ENCODE measurements at regions not wholly inside any gene's neighbourhood (a gene's known extent, or its start where the extent isn't known, plus 50 kb on each side); places are given as distances from the start of the nearest gene placed in this dataset.
A peak's percentile ranks its signal among the peaks of the same experiment; 100 is the strongest.

DNA sequence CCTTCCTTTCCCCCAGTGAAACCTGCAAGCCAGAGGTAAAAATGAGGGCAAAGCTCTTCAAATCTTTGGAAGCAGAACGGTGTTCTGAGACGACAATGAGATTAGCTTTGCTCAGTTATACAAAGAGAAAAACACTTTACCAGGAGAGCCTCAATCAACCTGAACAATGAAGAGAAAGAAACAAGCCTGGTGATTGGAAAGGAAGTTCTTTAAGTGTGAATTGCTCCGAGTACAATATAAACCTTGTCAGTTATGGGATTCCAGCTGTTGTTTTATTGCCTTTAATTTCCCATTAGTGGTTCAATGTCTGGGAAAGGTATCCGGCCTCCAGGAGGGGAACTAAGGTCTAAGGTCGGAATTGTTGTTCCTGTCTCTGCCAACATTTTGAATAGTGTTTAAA lies 901.6 kb downstream of the EPHA4 start:
- no peak for DNase-seq (ENCODE audit: low read depth, low spot score)
- TF ChIP-seq, protein P1, sequence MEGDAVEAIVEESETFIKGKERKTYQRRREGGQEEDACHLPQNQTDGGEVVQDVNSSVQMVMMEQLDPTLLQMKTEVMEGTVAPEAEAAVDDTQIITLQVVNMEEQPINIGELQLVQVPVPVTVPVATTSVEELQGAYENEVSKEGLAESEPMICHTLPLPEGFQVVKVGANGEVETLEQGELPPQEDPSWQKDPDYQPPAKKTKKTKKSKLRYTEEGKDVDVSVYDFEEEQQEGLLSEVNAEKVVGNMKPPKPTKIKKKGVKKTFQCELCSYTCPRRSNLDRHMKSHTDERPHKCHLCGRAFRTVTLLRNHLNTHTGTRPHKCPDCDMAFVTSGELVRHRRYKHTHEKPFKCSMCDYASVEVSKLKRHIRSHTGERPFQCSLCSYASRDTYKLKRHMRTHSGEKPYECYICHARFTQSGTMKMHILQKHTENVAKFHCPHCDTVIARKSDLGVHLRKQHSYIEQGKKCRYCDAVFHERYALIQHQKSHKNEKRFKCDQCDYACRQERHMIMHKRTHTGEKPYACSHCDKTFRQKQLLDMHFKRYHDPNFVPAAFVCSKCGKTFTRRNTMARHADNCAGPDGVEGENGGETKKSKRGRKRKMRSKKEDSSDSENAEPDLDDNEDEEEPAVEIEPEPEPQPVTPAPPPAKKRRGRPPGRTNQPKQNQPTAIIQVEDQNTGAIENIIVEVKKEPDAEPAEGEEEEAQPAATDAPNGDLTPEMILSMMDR (conservative IDR thresholded peaks at IDR 0.05): no peak
- peaks cover 2% of the 10 kb centered on the region for H3K27me3 Mint-ChIP-seq (ENCODE audit: low read depth)
- H3K36me3 Mint-ChIP-seq (ENCODE audit: low read depth): peaks cover 5% of the 10 kb centered on the region
- H3K27ac Mint-ChIP-seq (ENCODE audit: unreplicated experiment): no peak overlapping the region
- no peak overlapping the region for H3K4me3 Mint-ChIP-seq
- H3K4me1 Mint-ChIP-seq: peaks cover 8% of the 10 kb centered on the region
- H3K9me3 Mint-ChIP-seq: peaks cover 5% of the 10 kb centered on the region

DNA sequence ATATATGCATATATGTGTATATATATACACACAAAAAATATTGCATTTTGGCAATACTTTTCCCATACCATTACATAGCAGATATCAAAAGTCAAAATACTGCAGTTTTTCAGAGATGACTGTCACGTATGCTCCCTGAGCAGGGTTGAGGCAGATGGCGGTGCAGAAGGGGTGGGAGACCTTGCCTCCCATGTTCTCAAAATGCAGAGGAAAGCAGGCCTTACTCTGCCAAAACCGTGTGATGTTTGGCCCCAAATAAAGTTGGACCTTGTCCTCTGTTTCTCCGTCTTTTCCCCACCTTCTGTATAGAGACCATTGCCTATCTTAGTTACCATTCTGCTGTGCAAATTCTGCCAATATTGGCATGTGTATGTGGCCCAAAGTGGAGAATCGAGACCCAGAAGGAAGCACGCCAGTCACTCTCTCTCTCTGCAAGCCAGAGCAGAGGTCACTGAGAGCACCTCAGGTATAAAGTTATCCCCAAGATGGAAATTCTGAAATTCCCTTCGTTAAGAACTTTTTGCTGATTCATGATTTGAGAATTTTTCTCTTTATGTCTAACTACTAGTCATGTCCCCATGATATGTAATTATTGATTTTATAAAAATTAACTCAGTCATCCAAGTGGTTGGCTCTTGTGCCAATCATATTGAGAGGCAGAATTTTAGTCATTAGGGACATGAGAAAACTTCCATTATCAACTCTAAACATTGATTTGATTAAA lies 898.8 kb downstream of the EPHA4 start:
- Mint-ChIP-seq H3K36me3 (ENCODE audit: low read depth) (peaks cover 5% of the 10 kb centered on the region), H3K27me3 (ENCODE audit: low read depth) (peaks cover 2% of the 10 kb centered on the region), H3K27ac (ENCODE audit: unreplicated experiment) (no peak overlapping the region), H3K9me3 (peaks cover 5% of the 10 kb centered on the region), H3K4me1 (peaks cover 8% of the 10 kb centered on the region), H3K4me3 (no peak overlapping the region)
- TF ChIP-seq, protein P1 (conservative IDR thresholded peaks at IDR 0.05): no peak
- no peak for DNase-seq (ENCODE audit: low read depth, low spot score)

DNA sequence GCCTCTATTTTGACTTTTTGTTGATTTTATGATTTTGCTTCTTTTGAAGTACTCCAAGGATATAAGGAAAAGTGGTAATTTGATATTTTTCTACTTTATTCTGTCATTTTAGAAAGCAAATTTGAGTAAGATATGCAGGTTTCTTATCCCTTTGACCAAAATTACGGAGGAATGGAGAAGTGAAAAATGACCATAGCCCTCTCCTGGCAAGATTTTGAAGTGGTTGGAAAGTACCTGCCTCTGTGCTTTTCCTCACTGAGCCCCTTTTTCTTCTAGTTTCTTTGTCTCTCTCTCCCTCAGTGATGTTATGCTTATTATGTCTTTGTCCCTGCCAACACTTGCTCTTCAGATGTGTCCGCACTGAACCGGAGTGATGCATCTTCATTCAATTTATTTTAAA lies 898.1 kb downstream of the EPHA4 start:
- H3K4me3 Mint-ChIP-seq: no peak overlapping the region
- H3K9me3 Mint-ChIP-seq: peaks cover 5% of the 10 kb centered on the region
- no peak overlapping the region for H3K27ac Mint-ChIP-seq (ENCODE audit: unreplicated experiment)
- no peak for DNase-seq (ENCODE audit: low read depth, low spot score)
- H3K27me3 Mint-ChIP-seq (ENCODE audit: low read depth): peaks cover 2% of the 10 kb centered on the region
- peaks cover 8% of the 10 kb centered on the region for H3K4me1 Mint-ChIP-seq
- TF ChIP-seq, protein P1 (conservative IDR thresholded peaks at IDR 0.05): peak; percentile 30
- peaks cover 5% of the 10 kb centered on the region for H3K36me3 Mint-ChIP-seq (ENCODE audit: low read depth)

DNA sequence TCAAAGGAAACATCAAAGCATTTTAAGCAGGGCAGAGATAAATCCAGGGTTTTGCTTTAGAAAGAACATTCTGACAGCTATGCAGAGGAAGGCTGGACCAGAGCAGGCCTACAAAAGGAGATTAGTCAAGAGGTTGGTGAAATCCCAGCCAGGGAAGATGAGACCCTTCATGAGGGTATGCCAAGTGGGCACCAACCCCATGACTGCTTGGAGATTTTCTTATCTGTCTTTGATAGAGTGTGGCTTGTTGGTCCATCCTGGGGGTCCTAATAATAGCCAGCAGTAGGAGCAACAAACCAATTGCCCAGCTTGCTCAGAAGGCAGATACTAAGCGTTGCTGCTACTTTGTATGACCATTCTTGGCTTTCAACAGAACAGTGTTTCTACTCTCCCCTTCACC lies 895.4 kb downstream of the EPHA4 start:
- TF ChIP-seq, protein P1 (conservative IDR thresholded peaks at IDR 0.05): no peak
- no peak overlapping the region for H3K4me3 Mint-ChIP-seq
- no peak for DNase-seq (ENCODE audit: low read depth, low spot score)
- H3K4me1 Mint-ChIP-seq: peaks cover 6% of the 10 kb centered on the region
- no peak overlapping the region for H3K27ac Mint-ChIP-seq (ENCODE audit: unreplicated experiment)
- H3K9me3 Mint-ChIP-seq: no peaks in the 10 kb centered on the region
- H3K36me3 Mint-ChIP-seq (ENCODE audit: low read depth): no peaks in the 10 kb centered on the region
- no peaks in the 10 kb centered on the region for H3K27me3 Mint-ChIP-seq (ENCODE audit: low read depth)

DNA sequence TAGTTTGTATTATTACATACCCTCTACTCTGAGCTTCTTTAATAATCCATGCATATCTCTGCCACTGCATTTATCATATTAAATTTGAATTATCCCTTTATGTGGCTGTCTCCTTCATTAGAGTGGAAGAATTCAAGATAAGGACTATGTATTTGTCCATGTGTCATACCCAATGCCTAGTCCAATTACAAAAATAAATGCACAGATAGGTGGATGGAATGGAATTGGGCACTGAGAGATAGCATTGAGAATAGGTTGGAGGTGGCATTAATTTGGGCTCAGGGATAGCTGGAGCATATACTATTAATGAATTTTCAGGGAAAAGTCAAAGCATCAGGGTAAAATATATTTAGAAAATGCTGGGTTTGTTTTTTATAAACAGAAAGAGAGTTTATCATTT lies 893.2 kb downstream of the EPHA4 start:
- Mint-ChIP-seq H3K4me1 (peaks cover 9% of the 10 kb centered on the region), H3K27me3 (ENCODE audit: low read depth) (no peaks in the 10 kb centered on the region), H3K36me3 (ENCODE audit: low read depth) (no peaks in the 10 kb centered on the region), H3K4me3 (no peak overlapping the region), H3K27ac (ENCODE audit: unreplicated experiment) (no peak overlapping the region), H3K9me3 (no peaks in the 10 kb centered on the region)
- DNase-seq (ENCODE audit: low read depth, low spot score): no peak
- TF ChIP-seq, protein P1 (conservative IDR thresholded peaks at IDR 0.05): no peak
